Lung (tissue), 11 donors: ENCODE measurements at regions not wholly inside any gene's neighbourhood (a gene's known extent, or its start where the extent isn't known, plus 50 kb on each side); places are given as distances from the start of the nearest gene placed in this dataset.

ENCODE experiments used
- ATAC-seq: fragments of 200-7000 bp; cut with Tn5 transposase; one replicate; pipeline ENCODE4 v1.9.1; 2020; ENCODE audit warnings: moderate number of reproducible peaks; ENCODE audit not compliant: insufficient read depth, low FRiP score
- DNase-seq, 3 donors: peaks; one replicate each; pipeline ENCODE4 v3.0.0-alpha.2; 2013 to 2017
- H3K27ac ChIP-seq, 2 donors: one replicate each; pipeline ENCODE4 v1.5.1; 2013; ENCODE audit warnings: mild to moderate bottlenecking in 2 of 2, moderate library complexity in 2 of 2, control low read depth in 1 of 2, inconsistent platforms in 1 of 2, low read depth in 1 of 2, low read length in 1 of 2
- H3K27me3 ChIP-seq, 3 donors: one replicate each; pipeline ENCODE4 v1.5.1; 2013; ENCODE audit warnings: low read length in 2 of 3; ENCODE audit not compliant: control insufficient read depth in 3 of 3, insufficient read depth in 3 of 3
- H3K36me3 ChIP-seq, 4 donors: one replicate each; pipeline ENCODE4 v1.5.1; 2013; ENCODE audit warnings: low read length in 4 of 4, mild to moderate bottlenecking in 1 of 4, moderate library complexity in 1 of 4; ENCODE audit not compliant: control insufficient read depth in 4 of 4, insufficient read depth in 4 of 4
- H3K4me1 ChIP-seq, 5 donors: one replicate each; pipeline ENCODE4 v1.5.1; 2013; ENCODE audit warnings: low read length in 5 of 5, mild to moderate bottlenecking in 2 of 5, moderate library complexity in 1 of 5; ENCODE audit not compliant: control insufficient read depth in 5 of 5, insufficient read depth in 5 of 5
- H3K4me3 ChIP-seq: one replicate; pipeline ENCODE4 v1.5.1; 2013; ENCODE audit warnings: mild to moderate bottlenecking, control low read depth, moderate library complexity
- H3K9ac ChIP-seq, 2 donors: one replicate each; pipeline ENCODE4 v1.5.1; 2013; ENCODE audit warnings: low read length in 2 of 2, control low read depth in 1 of 2; ENCODE audit not compliant: insufficient read depth in 1 of 2
- H3K9me3 ChIP-seq, 4 donors: one replicate each; pipeline ENCODE4 v1.5.1; 2013; ENCODE audit warnings: low read length in 3 of 4, mild to moderate bottlenecking in 1 of 4, moderate library complexity in 1 of 4; ENCODE audit not compliant: control insufficient read depth in 4 of 4, insufficient read depth in 3 of 4
- CTCF ChIP-seq: IDR thresholded peaks from 2 replicates; pipeline ENCODE4 v1.5.1; 2012; ENCODE audit warnings: mild to moderate bottlenecking; ENCODE audit errors: control extremely low read depth, extremely low read depth
- WGBS, 2 donors: extraction: QIAGEN DNeasy Blood & Tissue Kit; methylation state at CpG; one replicate each; pipeline ENCODE4 v1.1.7; 2013; 5-methylcytosine and 5-hydroxymethylcytosine counted together
- donor health status: control.
- donor health status: control.
- donor health status: Bipolar disorder and iron deficiency.
- donor health status: healthy.
- donor health status: DM: yes; HTN: yes; CAD: no.

- H3K9ac ChIP-seq = no peak overlapping the region
- 69 to 77% methylated on average over 8 of the region's 8 CpGs for WGBS, 2 donors
- H3K4me3 ChIP-seq = no peak overlapping the region
- H3K27me3 ChIP-seq = no peaks in the 10 kb centered on the region
- peak; percentile 60 to 98 (median 97) for DNase-seq
- no peaks in the 10 kb centered on the region for H3K9me3 ChIP-seq
- TF ChIP-seq CTCF = no peak
- no peaks in the 10 kb centered on the region for H3K36me3 ChIP-seq
- peaks cover 0 to 12% (median 5%) of the 10 kb centered on the region in 5 donors for H3K4me1 ChIP-seq
- no peak overlapping the region for H3K27ac ChIP-seq
- no peak for ATAC-seq
These were observed 240.7 kb downstream of the MAP2K6 start for GRCh38 chr17:69654981-69655855.

GRCh38 chr17:69655902-69656301 lies 241.4 kb downstream of the MAP2K6 start:
- ATAC-seq (no peak), DNase-seq (no peak)
- 83 to 85% methylated on average over 5 of the region's 5 CpGs for WGBS, 2 donors
- no peak overlapping the region for H3K27ac ChIP-seq
- no peak overlapping the region for H3K4me3 ChIP-seq
- H3K9me3 ChIP-seq = no peaks in the 10 kb centered on the region
- peaks cover 0 to 12% (median 5%) of the 10 kb centered on the region in 5 donors for H3K4me1 ChIP-seq
- H3K9ac ChIP-seq = no peak overlapping the region
- no peaks in the 10 kb centered on the region for H3K36me3 ChIP-seq
- no peak for TF ChIP-seq CTCF
- no peaks in the 10 kb centered on the region for H3K27me3 ChIP-seq

- Histone ChIP-seq H3K9me3 (no peaks in the 10 kb centered on the region), H3K27me3 (no peaks in the 10 kb centered on the region), H3K9ac (no peak overlapping the region), H3K36me3 (no peaks in the 10 kb centered on the region), H3K4me3 (no peak overlapping the region), H3K27ac (no peak overlapping the region), H3K4me1 (peaks cover 0 to 6% (median 0%) of the 10 kb centered on the region in 5 donors)
- no peak for TF ChIP-seq CTCF
- ATAC-seq (no peak), DNase-seq (peak in 1 of 3 donors; percentile 36)
- WGBS, 2 donors = 76 to 90% methylated on average over 8 of the region's 8 CpGs
These were observed 255.1 kb downstream of the MAP2K6 start for GRCh38 chr17:69669441-69670178.
